ENCODE measurements at regions not wholly inside any gene's neighbourhood (a gene's known extent, or its start where the extent isn't known, plus 50 kb on each side); places are given as distances from the start of the nearest gene placed in this dataset.

DNA sequence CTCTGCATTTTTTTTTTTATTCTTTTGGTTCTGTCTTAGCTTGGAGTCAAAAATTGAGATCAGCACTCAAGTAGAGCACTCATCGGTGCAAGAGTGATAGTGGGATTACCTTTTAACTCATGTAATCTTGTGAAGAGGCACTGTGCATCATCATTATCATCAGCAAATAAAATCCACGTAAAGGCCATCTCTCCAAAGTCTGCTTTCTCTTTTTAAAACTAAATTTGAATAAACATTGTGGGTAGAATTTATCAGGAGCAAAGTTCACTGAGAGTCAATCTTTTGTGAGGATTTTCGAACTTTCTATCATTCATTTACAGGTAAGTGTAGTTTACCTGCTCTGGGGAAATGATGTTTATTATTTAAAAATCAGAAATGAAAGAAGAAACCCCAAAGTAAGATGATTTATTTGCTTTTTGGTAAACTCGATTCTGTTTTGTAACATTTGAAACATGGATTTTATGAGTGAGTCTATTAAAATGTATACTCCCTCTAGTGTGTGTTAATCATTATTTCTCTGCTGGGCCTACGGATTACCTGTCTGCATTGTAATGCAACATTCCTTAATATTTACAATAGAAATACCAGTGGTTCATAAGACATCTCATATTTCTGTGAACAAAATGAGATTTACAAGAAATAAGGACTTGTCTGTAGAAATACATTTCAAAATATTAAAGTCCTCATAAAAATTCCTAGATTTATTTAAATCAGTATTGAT is 327.7 kb upstream of the NAALADL2 start:
- no peaks in the 10 kb centered on the region for H3K4me1 ChIP-seq (ENCODE audit: control insufficient read depth in 3 of 3, insufficient read depth in 3 of 3, low read length in 3 of 3)
- no peaks in the 10 kb centered on the region for H3K36me3 ChIP-seq (ENCODE audit: control insufficient read depth in 3 of 3, insufficient read depth in 3 of 3, low read length in 3 of 3)
- no peak overlapping the region for H3K27ac ChIP-seq (ENCODE audit: low read depth, low read length)
- H3K9ac ChIP-seq (ENCODE audit: low read depth in 1 of 3, low read length in 3 of 3), result no peak overlapping the region
- H3K4me3 ChIP-seq (ENCODE audit: low read length in 3 of 3), result no peak overlapping the region
- no peaks in the 10 kb centered on the region for H3K27me3 ChIP-seq (ENCODE audit: control insufficient read depth in 3 of 3, insufficient read depth in 3 of 3, low read length in 3 of 3)
- no peaks in the 10 kb centered on the region for H3K9me3 ChIP-seq (ENCODE audit: control insufficient read depth in 3 of 3, low read length in 3 of 3)

DNA sequence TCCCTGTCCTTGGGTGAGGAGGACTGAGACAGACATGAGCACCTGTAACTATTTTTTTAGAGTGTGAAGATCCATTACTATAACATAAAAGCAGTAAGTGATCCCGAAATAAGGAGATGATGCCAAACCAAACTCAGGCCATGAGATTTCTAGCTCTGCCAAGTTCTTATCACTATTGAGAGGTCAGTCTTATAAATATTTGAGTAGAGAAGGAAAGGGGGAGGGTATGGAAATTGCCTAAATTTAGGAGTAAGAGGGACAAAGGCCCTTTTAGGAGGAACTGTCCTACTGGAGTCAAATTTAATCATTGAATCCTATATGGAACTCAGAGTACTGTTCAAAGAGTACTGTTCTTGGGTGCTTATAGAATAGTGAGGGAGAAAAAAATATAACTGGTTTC is 326.9 kb upstream of the NAALADL2 start:
- Histone ChIP-seq H3K9ac (ENCODE audit: low read depth in 1 of 3, low read length in 3 of 3) (no peak overlapping the region), H3K27ac (ENCODE audit: low read depth, low read length) (no peak overlapping the region), H3K4me3 (ENCODE audit: low read length in 3 of 3) (no peak overlapping the region), H3K27me3 (ENCODE audit: control insufficient read depth in 3 of 3, insufficient read depth in 3 of 3, low read length in 3 of 3) (no peaks in the 10 kb centered on the region), H3K4me1 (ENCODE audit: control insufficient read depth in 3 of 3, insufficient read depth in 3 of 3, low read length in 3 of 3) (no peaks in the 10 kb centered on the region), H3K36me3 (ENCODE audit: control insufficient read depth in 3 of 3, insufficient read depth in 3 of 3, low read length in 3 of 3) (no peaks in the 10 kb centered on the region), H3K9me3 (ENCODE audit: control insufficient read depth in 3 of 3, low read length in 3 of 3) (no peaks in the 10 kb centered on the region)

DNA sequence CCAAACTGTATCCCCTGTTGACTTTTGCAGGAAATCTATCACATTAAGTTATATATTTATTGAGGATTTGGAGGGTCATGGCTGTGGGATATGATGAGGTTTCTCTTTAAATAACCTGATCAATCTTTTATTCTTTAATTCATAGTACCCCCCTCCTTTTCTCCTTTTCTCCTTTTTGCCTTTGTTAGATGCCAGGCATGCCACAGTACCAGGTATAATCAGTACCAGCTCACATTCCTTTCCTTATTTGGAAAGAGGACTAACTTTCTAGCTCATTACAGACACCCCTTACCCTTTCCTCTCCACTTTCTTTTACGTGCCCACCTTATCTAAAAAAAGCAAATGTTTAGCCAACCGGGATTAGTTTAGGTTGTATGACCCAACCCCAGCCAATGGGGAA is 326.4 kb upstream of the NAALADL2 start:
- H3K4me1 ChIP-seq (ENCODE audit: control insufficient read depth in 3 of 3, insufficient read depth in 3 of 3, low read length in 3 of 3), result no peaks in the 10 kb centered on the region
- no peaks in the 10 kb centered on the region for H3K36me3 ChIP-seq (ENCODE audit: control insufficient read depth in 3 of 3, insufficient read depth in 3 of 3, low read length in 3 of 3)
- H3K4me3 ChIP-seq (ENCODE audit: low read length in 3 of 3), result no peak overlapping the region
- H3K9me3 ChIP-seq (ENCODE audit: control insufficient read depth in 3 of 3, low read length in 3 of 3), result no peaks in the 10 kb centered on the region
- no peaks in the 10 kb centered on the region for H3K27me3 ChIP-seq (ENCODE audit: control insufficient read depth in 3 of 3, insufficient read depth in 3 of 3, low read length in 3 of 3)
- no peak overlapping the region for H3K27ac ChIP-seq (ENCODE audit: low read depth, low read length)
- no peak overlapping the region for H3K9ac ChIP-seq (ENCODE audit: low read depth in 1 of 3, low read length in 3 of 3)

DNA sequence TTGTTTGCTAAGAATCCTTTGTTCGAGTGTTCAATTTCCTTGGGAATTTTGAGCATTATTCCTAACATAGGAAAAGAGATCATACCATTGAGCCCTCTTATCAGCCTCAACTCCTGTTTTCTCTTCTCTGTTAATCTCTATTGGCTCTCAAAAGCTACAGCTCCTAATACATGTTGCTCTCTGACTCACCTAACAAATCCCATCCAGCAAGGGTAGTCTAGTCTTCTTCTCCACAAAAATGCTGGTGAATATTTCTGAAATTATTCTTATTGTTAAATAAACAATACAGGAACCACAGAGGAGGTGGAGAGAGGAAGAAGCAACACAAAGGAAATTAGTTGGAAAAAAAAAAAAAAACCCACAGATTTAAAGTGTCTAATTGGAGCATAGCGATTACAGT is 325.8 kb upstream of the NAALADL2 start:
- Histone ChIP-seq H3K9ac (ENCODE audit: low read depth in 1 of 3, low read length in 3 of 3) (no peak overlapping the region), H3K27me3 (ENCODE audit: control insufficient read depth in 3 of 3, insufficient read depth in 3 of 3, low read length in 3 of 3) (no peaks in the 10 kb centered on the region), H3K4me1 (ENCODE audit: control insufficient read depth in 3 of 3, insufficient read depth in 3 of 3, low read length in 3 of 3) (no peaks in the 10 kb centered on the region), H3K9me3 (ENCODE audit: control insufficient read depth in 3 of 3, low read length in 3 of 3) (no peaks in the 10 kb centered on the region), H3K36me3 (ENCODE audit: control insufficient read depth in 3 of 3, insufficient read depth in 3 of 3, low read length in 3 of 3) (no peaks in the 10 kb centered on the region), H3K4me3 (ENCODE audit: low read length in 3 of 3) (no peak overlapping the region), H3K27ac (ENCODE audit: low read depth, low read length) (no peak overlapping the region)

DNA sequence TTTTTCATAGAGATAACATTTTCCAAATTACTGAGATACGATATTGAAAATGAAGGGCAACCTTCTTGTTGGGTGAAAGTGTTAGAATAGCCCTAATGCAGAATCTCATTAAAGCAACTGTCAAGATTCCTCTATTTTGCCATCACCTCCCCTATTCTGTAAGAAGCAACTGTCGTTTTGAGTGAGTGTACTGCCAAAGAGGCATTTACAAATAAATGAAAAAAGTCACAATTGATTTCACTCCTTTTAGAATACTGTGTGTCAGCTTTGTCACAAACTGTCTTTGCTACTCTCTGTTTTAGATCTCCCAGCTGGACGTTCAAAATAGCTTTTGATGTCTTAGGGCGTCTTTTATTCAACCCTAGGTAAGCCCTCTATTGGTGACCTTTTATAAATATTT is 322.8 kb upstream of the NAALADL2 start:
- no peak overlapping the region for H3K27ac ChIP-seq (ENCODE audit: low read depth, low read length)
- no peaks in the 10 kb centered on the region for H3K27me3 ChIP-seq (ENCODE audit: control insufficient read depth in 3 of 3, insufficient read depth in 3 of 3, low read length in 3 of 3)
- no peaks in the 10 kb centered on the region for H3K36me3 ChIP-seq (ENCODE audit: control insufficient read depth in 3 of 3, insufficient read depth in 3 of 3, low read length in 3 of 3)

DNA sequence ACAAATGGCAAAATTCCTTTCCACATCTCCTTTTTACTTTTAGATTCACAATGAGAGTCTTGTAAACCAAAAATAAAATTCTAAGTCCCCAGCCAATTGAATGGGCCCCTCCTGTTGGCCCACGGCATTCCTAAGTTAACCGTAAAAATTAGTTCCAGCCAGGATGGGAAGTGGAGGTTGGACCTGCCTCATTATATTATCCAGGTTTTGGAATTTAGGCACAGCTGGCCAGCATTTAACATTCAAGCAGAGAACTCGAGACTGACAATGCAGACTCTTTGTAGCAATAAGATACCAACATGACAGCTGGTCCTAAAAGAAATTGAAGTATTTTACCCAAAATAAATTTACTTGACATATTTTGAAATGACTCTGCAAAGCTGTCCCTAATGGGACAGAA is 321.0 kb upstream of the NAALADL2 start:
- H3K9me3 ChIP-seq (ENCODE audit: control insufficient read depth in 3 of 3, low read length in 3 of 3), result no peaks in the 10 kb centered on the region
- H3K4me1 ChIP-seq (ENCODE audit: control insufficient read depth in 3 of 3, insufficient read depth in 3 of 3, low read length in 3 of 3), result no peaks in the 10 kb centered on the region
- no peaks in the 10 kb centered on the region for H3K27me3 ChIP-seq (ENCODE audit: control insufficient read depth in 3 of 3, insufficient read depth in 3 of 3, low read length in 3 of 3)
- H3K27ac ChIP-seq (ENCODE audit: low read depth, low read length), result no peak overlapping the region
- H3K36me3 ChIP-seq (ENCODE audit: control insufficient read depth in 3 of 3, insufficient read depth in 3 of 3, low read length in 3 of 3), result no peaks in the 10 kb centered on the region
- no peak overlapping the region for H3K9ac ChIP-seq (ENCODE audit: low read depth in 1 of 3, low read length in 3 of 3)
- no peak overlapping the region for H3K4me3 ChIP-seq (ENCODE audit: low read length in 3 of 3)

More for the DNA sequence above, 322.8 kb upstream of the NAALADL2 start:
- Histone ChIP-seq H3K9ac (ENCODE audit: low read depth in 1 of 3, low read length in 3 of 3) (no peak overlapping the region), H3K4me3 (ENCODE audit: low read length in 3 of 3) (no peak overlapping the region), H3K4me1 (ENCODE audit: control insufficient read depth in 3 of 3, insufficient read depth in 3 of 3, low read length in 3 of 3) (no peaks in the 10 kb centered on the region), H3K9me3 (ENCODE audit: control insufficient read depth in 3 of 3, low read length in 3 of 3) (no peaks in the 10 kb centered on the region)

DNA sequence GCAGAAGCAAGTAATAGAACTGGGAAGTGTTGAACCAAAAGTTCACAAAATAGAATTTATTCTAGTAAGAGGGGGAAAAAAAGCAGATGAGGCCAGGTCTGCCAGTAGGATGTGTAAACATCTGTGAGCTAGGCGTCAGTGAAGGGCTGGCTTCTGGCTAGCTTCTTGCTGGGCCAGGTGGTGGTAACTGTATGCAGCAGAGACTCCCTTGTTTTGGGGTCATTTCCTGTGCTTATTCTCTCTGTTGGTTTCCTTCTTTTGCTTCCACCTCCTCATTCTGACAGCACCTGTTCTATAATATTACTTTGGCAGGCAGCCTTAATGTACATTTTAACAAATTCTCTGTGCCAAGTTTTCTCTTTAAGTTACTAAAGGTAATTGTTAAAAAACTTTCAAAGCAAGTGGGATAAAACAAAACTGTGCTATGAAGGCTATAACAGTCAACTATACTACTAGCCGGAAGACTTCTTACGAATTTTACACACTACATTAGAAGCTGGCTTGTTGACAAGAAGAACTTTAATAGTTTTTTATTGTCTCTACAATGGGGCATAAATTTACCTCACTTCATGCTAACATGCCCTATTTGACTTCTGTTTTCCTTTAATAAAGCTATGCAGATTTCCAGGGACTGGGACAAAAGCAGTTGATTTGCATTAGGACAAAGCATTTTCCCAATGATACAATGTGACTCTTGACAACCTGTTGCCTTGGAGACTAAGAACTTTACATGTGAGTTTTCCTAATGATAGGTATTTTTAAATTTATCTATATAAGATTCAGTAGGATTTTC is 318.8 kb upstream of the NAALADL2 start:
- no peaks in the 10 kb centered on the region for H3K27me3 ChIP-seq (ENCODE audit: control insufficient read depth in 3 of 3, insufficient read depth in 3 of 3, low read length in 3 of 3)
- H3K27ac ChIP-seq (ENCODE audit: low read depth, low read length), result no peak overlapping the region
- H3K4me3 ChIP-seq (ENCODE audit: low read length in 3 of 3), result no peak overlapping the region
- no peaks in the 10 kb centered on the region for H3K36me3 ChIP-seq (ENCODE audit: control insufficient read depth in 3 of 3, insufficient read depth in 3 of 3, low read length in 3 of 3)
- H3K9ac ChIP-seq (ENCODE audit: low read depth in 1 of 3, low read length in 3 of 3), result no peak overlapping the region
- no peaks in the 10 kb centered on the region for H3K9me3 ChIP-seq (ENCODE audit: control insufficient read depth in 3 of 3, low read length in 3 of 3)
- no peaks in the 10 kb centered on the region for H3K4me1 ChIP-seq (ENCODE audit: control insufficient read depth in 3 of 3, insufficient read depth in 3 of 3, low read length in 3 of 3)

DNA sequence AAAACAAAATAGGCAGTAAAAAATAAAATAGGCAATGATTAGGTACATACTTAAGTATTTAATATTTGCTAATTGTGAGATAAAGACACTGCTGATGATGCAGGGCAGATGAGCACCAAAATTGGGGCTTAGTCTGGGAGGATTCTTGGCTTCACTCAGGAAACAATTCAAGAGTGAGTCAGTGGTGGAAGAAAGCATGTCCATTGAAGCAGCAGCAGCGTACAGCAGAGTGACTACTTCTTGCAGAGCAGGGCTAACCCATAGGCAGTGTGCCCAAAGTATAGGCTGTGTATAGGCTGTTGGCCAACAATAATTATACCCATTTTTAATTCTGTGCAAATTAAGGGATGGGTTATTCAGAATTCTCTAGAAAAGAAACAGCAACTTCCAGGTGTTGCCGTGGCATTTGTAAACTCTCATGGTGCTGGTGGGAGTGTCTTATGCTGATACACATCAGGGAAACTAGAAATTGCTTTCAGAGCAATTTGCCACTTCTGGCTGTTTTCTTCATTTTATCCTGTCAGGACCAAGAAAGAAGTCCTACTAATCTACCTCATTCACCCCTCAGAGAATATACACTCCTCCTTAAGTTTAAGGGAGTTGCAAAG is 317.3 kb upstream of the NAALADL2 start:
- Histone ChIP-seq H3K27ac (ENCODE audit: low read depth, low read length) (no peak overlapping the region), H3K9me3 (ENCODE audit: control insufficient read depth in 3 of 3, low read length in 3 of 3) (no peaks in the 10 kb centered on the region), H3K36me3 (ENCODE audit: control insufficient read depth in 3 of 3, insufficient read depth in 3 of 3, low read length in 3 of 3) (no peaks in the 10 kb centered on the region), H3K4me1 (ENCODE audit: control insufficient read depth in 3 of 3, insufficient read depth in 3 of 3, low read length in 3 of 3) (no peaks in the 10 kb centered on the region), H3K9ac (ENCODE audit: low read depth in 1 of 3, low read length in 3 of 3) (no peak overlapping the region), H3K4me3 (ENCODE audit: low read length in 3 of 3) (no peak overlapping the region), H3K27me3 (ENCODE audit: control insufficient read depth in 3 of 3, insufficient read depth in 3 of 3, low read length in 3 of 3) (no peaks in the 10 kb centered on the region)

DNA sequence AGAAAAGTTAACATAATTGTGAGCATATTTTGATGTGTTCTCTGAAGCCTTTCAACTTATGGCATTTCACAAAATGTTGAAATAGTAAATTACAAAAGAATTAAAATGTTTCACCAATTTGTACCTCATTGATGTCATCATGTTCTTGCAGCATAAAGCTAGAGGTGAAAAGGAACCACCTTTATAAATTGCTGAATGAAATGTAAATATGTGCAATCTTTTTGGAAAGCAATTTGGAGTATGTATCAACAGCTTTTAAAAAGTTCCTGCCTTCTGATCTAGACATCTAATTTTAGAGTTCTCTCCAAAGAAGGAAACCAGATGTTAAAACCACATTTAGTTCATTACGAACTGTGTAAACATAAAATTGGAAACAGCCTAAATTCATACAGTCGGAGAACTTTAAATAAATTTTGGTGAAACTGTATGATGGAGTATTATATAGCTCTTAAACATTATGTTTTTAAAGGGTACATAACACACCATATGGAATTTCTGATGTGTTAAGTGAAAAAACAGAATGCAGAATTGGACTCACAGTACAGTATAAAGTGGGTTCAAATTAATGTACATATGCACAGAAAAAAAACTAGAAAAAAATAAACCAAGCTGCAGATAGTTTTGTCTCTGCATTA is 311.2 kb upstream of the NAALADL2 start:
- no peak overlapping the region for H3K4me3 ChIP-seq (ENCODE audit: low read length in 3 of 3)
- H3K4me1 ChIP-seq (ENCODE audit: control insufficient read depth in 3 of 3, insufficient read depth in 3 of 3, low read length in 3 of 3), result no peaks in the 10 kb centered on the region
- no peaks in the 10 kb centered on the region for H3K36me3 ChIP-seq (ENCODE audit: control insufficient read depth in 3 of 3, insufficient read depth in 3 of 3, low read length in 3 of 3)
- H3K27me3 ChIP-seq (ENCODE audit: control insufficient read depth in 3 of 3, insufficient read depth in 3 of 3, low read length in 3 of 3), result no peaks in the 10 kb centered on the region
- no peak overlapping the region for H3K27ac ChIP-seq (ENCODE audit: low read depth, low read length)
- H3K9me3 ChIP-seq (ENCODE audit: control insufficient read depth in 3 of 3, low read length in 3 of 3), result no peaks in the 10 kb centered on the region
- H3K9ac ChIP-seq (ENCODE audit: low read depth in 1 of 3, low read length in 3 of 3), result no peak overlapping the region
